Neural crest cell (in vitro differentiated cells): ENCODE measurements at regions not wholly inside any gene's neighbourhood (a gene's known extent, or its start where the extent isn't known, plus 50 kb on each side); places are given as distances from the start of the nearest gene placed in this dataset.

Source experiments
- DNase-seq: peaks from one replicate; pipeline ENCODE4 v3.0.0; 2021; ENCODE audit warnings: low read depth, mixed read lengths, low spot score
- H3K27ac Mint-ChIP-seq: one replicate; pipeline ENCODE4 v1.8.0; 2021; ENCODE audit warnings: mild to moderate bottlenecking, mixed read lengths; ENCODE audit not compliant: unreplicated experiment
- H3K27me3 Mint-ChIP-seq: 2 replicates; pipeline ENCODE4 v1.8.0; 2021; ENCODE audit warnings: low read depth, mild to moderate bottlenecking, mixed read lengths
- H3K36me3 Mint-ChIP-seq: 2 replicates; pipeline ENCODE4 v1.8.0; 2021; ENCODE audit warnings: low read depth, mild to moderate bottlenecking, mixed read lengths
- H3K4me1 Mint-ChIP-seq: 2 replicates; pipeline ENCODE4 v1.8.0; 2021; ENCODE audit warnings: mixed read lengths
- H3K4me3 Mint-ChIP-seq: one replicate; pipeline ENCODE4 v1.8.0; 2021; ENCODE audit warnings: mild to moderate bottlenecking, mixed read lengths
- H3K9me3 Mint-ChIP-seq: 2 replicates; pipeline ENCODE4 v1.8.0; 2021; ENCODE audit warnings: mixed read lengths
- TF ChIP-seq, protein P1 (sequence below): fragments of 200-600 bp; sonication (generic); conservative IDR thresholded peaks from 2 replicates; pipeline ENCODE4 v1.5.0; 2021; ENCODE audit warnings: antibody characterized with exemption, mild to moderate bottlenecking

DNA sequence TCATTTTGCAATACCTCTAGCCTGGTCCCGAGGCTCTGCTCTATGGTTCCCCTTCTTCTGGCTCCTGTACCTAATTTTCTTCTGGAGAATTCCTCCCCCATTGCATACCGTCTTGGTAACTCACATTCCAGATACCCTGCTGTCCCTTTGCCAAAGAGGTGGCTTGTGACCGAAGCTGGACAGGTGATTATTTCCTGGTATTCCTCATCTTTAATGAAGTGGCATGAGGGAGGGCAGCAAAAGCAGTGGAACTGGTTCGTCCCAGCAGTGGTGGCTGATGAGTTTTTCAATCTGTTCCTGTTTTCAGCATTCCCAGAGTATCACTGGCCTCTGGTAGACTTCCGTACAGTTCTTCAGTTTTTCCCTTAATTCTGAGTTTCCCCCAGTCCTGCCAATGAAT, 186.2 kb upstream of the CADPS start:
- Mint-ChIP-seq H3K27ac (no peak overlapping the region), H3K27me3 (peaks cover 12% of the 10 kb centered on the region), H3K4me1 (no peaks in the 10 kb centered on the region), H3K9me3 (no peaks in the 10 kb centered on the region), H3K4me3 (no peak overlapping the region), H3K36me3 (no peaks in the 10 kb centered on the region)
- TF ChIP-seq, protein P1, sequence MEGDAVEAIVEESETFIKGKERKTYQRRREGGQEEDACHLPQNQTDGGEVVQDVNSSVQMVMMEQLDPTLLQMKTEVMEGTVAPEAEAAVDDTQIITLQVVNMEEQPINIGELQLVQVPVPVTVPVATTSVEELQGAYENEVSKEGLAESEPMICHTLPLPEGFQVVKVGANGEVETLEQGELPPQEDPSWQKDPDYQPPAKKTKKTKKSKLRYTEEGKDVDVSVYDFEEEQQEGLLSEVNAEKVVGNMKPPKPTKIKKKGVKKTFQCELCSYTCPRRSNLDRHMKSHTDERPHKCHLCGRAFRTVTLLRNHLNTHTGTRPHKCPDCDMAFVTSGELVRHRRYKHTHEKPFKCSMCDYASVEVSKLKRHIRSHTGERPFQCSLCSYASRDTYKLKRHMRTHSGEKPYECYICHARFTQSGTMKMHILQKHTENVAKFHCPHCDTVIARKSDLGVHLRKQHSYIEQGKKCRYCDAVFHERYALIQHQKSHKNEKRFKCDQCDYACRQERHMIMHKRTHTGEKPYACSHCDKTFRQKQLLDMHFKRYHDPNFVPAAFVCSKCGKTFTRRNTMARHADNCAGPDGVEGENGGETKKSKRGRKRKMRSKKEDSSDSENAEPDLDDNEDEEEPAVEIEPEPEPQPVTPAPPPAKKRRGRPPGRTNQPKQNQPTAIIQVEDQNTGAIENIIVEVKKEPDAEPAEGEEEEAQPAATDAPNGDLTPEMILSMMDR = no peak
- no peak for DNase-seq

DNA sequence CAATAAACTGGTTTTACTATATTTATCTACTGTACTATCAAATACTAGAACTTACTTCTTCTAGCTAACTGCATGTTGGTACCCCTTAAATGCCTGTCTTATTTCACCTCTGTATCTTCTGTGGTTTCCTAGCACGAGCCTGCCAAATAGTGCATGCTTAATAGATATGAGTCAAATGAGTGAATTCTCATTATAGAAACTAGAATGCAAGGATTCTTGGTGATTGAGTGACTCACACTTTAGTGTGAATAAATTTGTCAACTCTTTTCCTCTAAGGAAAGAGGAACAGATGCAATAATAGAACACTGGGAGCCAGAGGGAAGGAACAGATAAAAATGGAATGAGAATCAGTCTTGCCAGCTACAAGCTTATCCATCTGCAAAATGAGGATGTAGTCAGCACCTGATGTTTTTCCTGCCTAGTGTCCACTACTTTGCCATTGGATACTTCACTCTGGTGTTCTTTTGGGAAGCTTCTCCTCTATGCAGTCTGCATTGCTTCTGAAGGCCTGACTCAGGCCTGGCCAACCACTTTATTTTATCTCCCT, 189.1 kb upstream of the CADPS start:
- H3K36me3 Mint-ChIP-seq = no peaks in the 10 kb centered on the region
- TF ChIP-seq, protein P1 = no peak
- no peak overlapping the region for H3K4me3 Mint-ChIP-seq
- H3K4me1 Mint-ChIP-seq = no peaks in the 10 kb centered on the region
- peaks cover 13% of the 10 kb centered on the region for H3K27me3 Mint-ChIP-seq
- peaks cover 4% of the 10 kb centered on the region for H3K9me3 Mint-ChIP-seq
- no peak overlapping the region for H3K27ac Mint-ChIP-seq
- DNase-seq = no peak

- no peaks in the 10 kb centered on the region for H3K4me1 Mint-ChIP-seq
- no peak overlapping the region for H3K4me3 Mint-ChIP-seq
- TF ChIP-seq, protein P1 = no peak
- H3K36me3 Mint-ChIP-seq = no peaks in the 10 kb centered on the region
- no peak overlapping the region for H3K27ac Mint-ChIP-seq
- H3K9me3 Mint-ChIP-seq = peaks cover 4% of the 10 kb centered on the region
- DNase-seq = peak; percentile 50
- H3K27me3 Mint-ChIP-seq = peaks cover 20% of the 10 kb centered on the region
Measured at GRCh38 chr3:63067999-63068645, 192.9 kb upstream of the CADPS start.

DNA sequence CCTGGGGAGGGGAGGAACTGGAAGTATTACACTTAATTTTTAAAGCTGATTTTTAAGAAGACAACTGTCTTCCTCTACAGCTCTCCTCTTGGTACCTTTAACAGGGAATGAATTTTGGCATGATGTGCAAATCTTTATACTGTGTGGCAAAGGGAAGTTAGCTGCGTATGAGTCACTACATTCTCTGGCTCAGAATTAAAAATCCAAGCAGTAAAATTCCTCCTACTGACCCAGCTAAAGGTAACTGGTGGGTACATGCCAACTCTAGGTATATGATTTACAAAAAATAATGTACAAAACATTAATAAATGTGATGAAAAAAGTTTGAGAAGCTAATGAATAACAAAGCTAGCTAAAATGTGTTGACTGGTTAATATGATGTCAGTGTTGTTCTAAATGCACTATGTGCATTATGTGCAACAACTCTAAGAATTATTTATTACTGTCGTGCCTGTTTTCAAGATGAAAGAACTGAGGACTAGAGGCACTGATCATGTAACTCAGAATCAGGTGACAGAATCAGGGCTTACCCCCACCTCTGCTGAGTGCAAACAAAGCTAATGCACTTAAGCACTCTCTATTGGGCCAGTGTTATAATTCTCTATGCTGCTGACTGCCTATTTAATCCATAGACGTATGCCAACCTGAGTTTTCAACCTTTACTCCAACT, 194.7 kb upstream of the CADPS start:
- no peak overlapping the region for H3K27ac Mint-ChIP-seq
- no peaks in the 10 kb centered on the region for H3K4me1 Mint-ChIP-seq
- H3K36me3 Mint-ChIP-seq = no peaks in the 10 kb centered on the region

GRCh38 chr3:63070476-63070810, 195.2 kb upstream of the CADPS start:
- no peak for DNase-seq
- Mint-ChIP-seq H3K4me3 (no peak overlapping the region), H3K27ac (no peak overlapping the region), H3K4me1 (no peaks in the 10 kb centered on the region), H3K36me3 (no peaks in the 10 kb centered on the region), H3K27me3 (peaks cover 33% of the 10 kb centered on the region), H3K9me3 (peaks cover 4% of the 10 kb centered on the region)
- TF ChIP-seq, protein P1 = no peak

More for the DNA sequence above, 194.7 kb upstream of the CADPS start:
- H3K9me3 Mint-ChIP-seq = peaks cover 4% of the 10 kb centered on the region
- no peak for DNase-seq
- TF ChIP-seq, protein P1 = no peak
- peaks cover 30% of the 10 kb centered on the region for H3K27me3 Mint-ChIP-seq
- no peak overlapping the region for H3K4me3 Mint-ChIP-seq
